Neural progenitor cell (in vitro differentiated cells): ENCODE measurements at regions not wholly inside any gene's neighbourhood (a gene's known extent, or its start where the extent isn't known, plus 50 kb on each side); places are given as distances from the start of the nearest gene placed in this dataset.
"Not testable (repeated sequence)": the region's sequence is repeated elsewhere in the genome, so short reads cannot be mapped to it uniquely, and the experiment has no call there.

Experiments
- DNase-seq: peaks from one replicate; pipeline ENCODE4 v3.0.0-alpha.2; 2016; ENCODE audit warnings: low spot score
- H2AFZ ChIP-seq: fragments of 200-600 bp; sonication (generic); replicated peaks from 2 replicates; pipeline ENCODE4 v1.6.1; 2016; ENCODE audit warnings: antibody characterized with exemption
- H3F3A ChIP-seq: fragments of 200-600 bp; sonication (generic); 2 replicates; pipeline ENCODE4 v1.6.1; 2016; ENCODE audit warnings: antibody characterized with exemption, low read depth
- H3K27ac ChIP-seq: fragments of 200-600 bp; sonication (generic); 2 replicates; pipeline ENCODE4 v1.5.1; 2016; ENCODE audit warnings: mild to moderate bottlenecking
- H3K27me3 ChIP-seq: fragments of 200-600 bp; sonication (generic); 2 replicates; pipeline ENCODE4 v1.6.1; 2016; ENCODE audit warnings: mild to moderate bottlenecking, moderate library complexity
- H3K36me3 ChIP-seq: fragments of 200-600 bp; sonication (generic); 2 replicates; pipeline ENCODE4 v1.5.1; 2016
- H3K4me1 ChIP-seq: fragments of 200-600 bp; sonication (generic); 2 replicates; pipeline ENCODE4 v1.6.1; 2016; ENCODE audit warnings: mixed run types
- H3K4me2 ChIP-seq: fragments of 200-600 bp; sonication (generic); 2 replicates; pipeline ENCODE4 v1.6.1; 2016
- H3K4me3 ChIP-seq: fragments of 200-600 bp; sonication (generic); 2 replicates; pipeline ENCODE4 v1.5.1; 2016
- H3K79me2 ChIP-seq: fragments of 200-600 bp; sonication (generic); 2 replicates; pipeline ENCODE4 v1.6.1; 2016; ENCODE audit warnings: low read depth
- H3K9ac ChIP-seq: fragments of 200-600 bp; sonication (generic); 2 replicates; pipeline ENCODE4 v1.6.1; 2016
- H3K9me3 ChIP-seq: fragments of 200-600 bp; sonication (generic); 2 replicates; pipeline ENCODE4 v1.5.1; 2016; ENCODE audit warnings: low read depth
- H4K20me1 ChIP-seq: fragments of 200-600 bp; sonication (generic); 2 replicates; pipeline ENCODE4 v1.6.1; 2016; ENCODE audit warnings: low read depth
- H3K27ac Mint-ChIP-seq: 3 replicates; pipeline ENCODE4 v1.8.0; 2021; ENCODE audit warnings: mixed read lengths
- H3K27me3 Mint-ChIP-seq: 2 replicates; pipeline ENCODE4 v1.8.0; 2022; ENCODE audit warnings: low read depth, mild to moderate bottlenecking, inconsistent platforms, moderate library complexity, mixed read lengths; ENCODE audit not compliant: insufficient read depth
- H3K36me3 Mint-ChIP-seq: 3 replicates; pipeline ENCODE4 v1.8.0; 2021; ENCODE audit warnings: mixed read lengths
- H3K4me1 Mint-ChIP-seq: 3 replicates; pipeline ENCODE4 v1.8.0; 2021; ENCODE audit warnings: mixed read lengths
- H3K4me3 Mint-ChIP-seq: 3 replicates; pipeline ENCODE4 v1.8.0; 2021; ENCODE audit warnings: mild to moderate bottlenecking, moderate library complexity, mixed read lengths
- H3K9me3 Mint-ChIP-seq: 3 replicates; pipeline ENCODE4 v1.8.0; 2020; ENCODE audit warnings: mixed read lengths
- CTCF ChIP-seq: fragments of 200-600 bp; sonication (generic); IDR thresholded peaks from 2 replicates; pipeline ENCODE4 v1.5.1; 2017; ENCODE audit warnings: antibody characterized with exemption, mild to moderate bottlenecking
- EZH2 ChIP-seq: fragments of 200-600 bp; sonication (generic); IDR thresholded peaks from 2 replicates; pipeline ENCODE4 v1.6.1; 2017; ENCODE audit warnings: antibody characterized with exemption, mild to moderate bottlenecking, moderate library complexity
- EZH2phosphoT487 ChIP-seq: fragments of 200-600 bp; sonication (generic); IDR thresholded peaks from 2 replicates; pipeline ENCODE4 v1.6.1; 2017; ENCODE audit warnings: antibody characterized with exemption

- Histone ChIP-seq H3K27ac (no peak overlapping the region), H3K36me3 (no peaks in the 10 kb centered on the region), H4K20me1 (no peaks in the 10 kb centered on the region), H3K27me3 (no peaks in the 10 kb centered on the region), H3K9me3 (no peaks in the 10 kb centered on the region), H3K9ac (no peak overlapping the region), H3F3A (no peaks in the 10 kb centered on the region), H2AFZ (no peak overlapping the region), H3K4me3 (no peak overlapping the region), H3K4me2 (no peak overlapping the region), H3K79me2 (no peaks in the 10 kb centered on the region), H3K4me1 (no peaks in the 10 kb centered on the region)
- Mint-ChIP-seq H3K9me3 (no peaks in the 10 kb centered on the region), H3K36me3 (no peaks in the 10 kb centered on the region), H3K4me3 (no peak overlapping the region), H3K4me1 (no peaks in the 10 kb centered on the region), H3K27ac (no peak overlapping the region), H3K27me3 (no peaks in the 10 kb centered on the region)
- DNase-seq = no peak
- TF ChIP-seq CTCF (no peak), EZH2 (no peak), EZH2phosphoT487 (no peak)
Measured at GRCh38 chr7:119086026-119086425, 861.5 kb downstream of the ANKRD7 start.

- Histone ChIP-seq H3K9me3 (no peaks in the 10 kb centered on the region), H3K27ac (no peak overlapping the region), H3K4me3 (no peak overlapping the region), H3F3A (no peaks in the 10 kb centered on the region), H3K79me2 (no peaks in the 10 kb centered on the region), H3K4me1 (no peaks in the 10 kb centered on the region), H2AFZ (no peak overlapping the region), H3K36me3 (no peaks in the 10 kb centered on the region), H3K4me2 (no peak overlapping the region), H3K27me3 (no peaks in the 10 kb centered on the region), H3K9ac (no peak overlapping the region), H4K20me1 (no peaks in the 10 kb centered on the region)
- H3K4me3 Mint-ChIP-seq = no peak overlapping the region
- TF ChIP-seq EZH2 = no peak
- TF ChIP-seq EZH2phosphoT487 = no peak
- no peak for TF ChIP-seq CTCF
- no peaks in the 10 kb centered on the region for H3K36me3 Mint-ChIP-seq
- H3K4me1 Mint-ChIP-seq = no peaks in the 10 kb centered on the region
- DNase-seq = no peak
- H3K27me3 Mint-ChIP-seq = no peaks in the 10 kb centered on the region
- H3K9me3 Mint-ChIP-seq = no peaks in the 10 kb centered on the region
- no peak overlapping the region for H3K27ac Mint-ChIP-seq
Measured at GRCh38 chr7:119090851-119091250, 866.3 kb downstream of the ANKRD7 start.

- Mint-ChIP-seq H3K4me3 (no peak overlapping the region), H3K27ac (no peak overlapping the region), H3K4me1 (peaks cover 8% of the 10 kb centered on the region), H3K9me3 (peaks cover 3% of the 10 kb centered on the region), H3K36me3 (no peaks in the 10 kb centered on the region), H3K27me3 (no peaks in the 10 kb centered on the region)
- TF ChIP-seq CTCF (no peak), EZH2phosphoT487 (no peak), EZH2 (no peak)
- H3K27me3 ChIP-seq = no peaks in the 10 kb centered on the region
- H3K27ac ChIP-seq = no peak overlapping the region
- H3K9me3 ChIP-seq = no peaks in the 10 kb centered on the region
- peaks cover 15% of the 10 kb centered on the region for H3K4me1 ChIP-seq
- no peaks in the 10 kb centered on the region for H4K20me1 ChIP-seq
- no peak overlapping the region for H3K4me2 ChIP-seq
- H2AFZ ChIP-seq = no peak overlapping the region
- H3K36me3 ChIP-seq = no peaks in the 10 kb centered on the region
- H3K9ac ChIP-seq = no peak overlapping the region
- no peak for DNase-seq
- no peaks in the 10 kb centered on the region for H3F3A ChIP-seq
- H3K4me3 ChIP-seq = no peak overlapping the region
- H3K79me2 ChIP-seq = no peaks in the 10 kb centered on the region
Measured at GRCh38 chr7:119096683-119097082, 872.2 kb downstream of the ANKRD7 start.

GRCh38 chr7:119100611-119101258 lies 876.2 kb downstream of the ANKRD7 start:
- not testable (repeated sequence) for H3K36me3 ChIP-seq, H3K4me3 Mint-ChIP-seq, H3K36me3 Mint-ChIP-seq, H3K27ac ChIP-seq, H3K27me3 Mint-ChIP-seq, H3K79me2 ChIP-seq, H3K4me1 Mint-ChIP-seq, H4K20me1 ChIP-seq, H3K27ac Mint-ChIP-seq, H3K27me3 ChIP-seq, H3K9me3 Mint-ChIP-seq, H3F3A ChIP-seq, H3K4me3 ChIP-seq, H3K9me3 ChIP-seq, H3K9ac ChIP-seq
- peaks cover 16% of the 10 kb centered on the region for H3K4me1 ChIP-seq
- DNase-seq = peak; percentile 24
- H3K4me2 ChIP-seq = peak overlapping the region; percentile 47
- peak overlapping the region; percentile 72 for H2AFZ ChIP-seq
